ENCODE measurements at regions not wholly inside any gene's neighbourhood (a gene's known extent, or its start where the extent isn't known, plus 50 kb on each side); places are given as distances from the start of the nearest gene placed in this dataset.
A peak's percentile ranks its signal among the peaks of the same experiment; 100 is the strongest.

DNA sequence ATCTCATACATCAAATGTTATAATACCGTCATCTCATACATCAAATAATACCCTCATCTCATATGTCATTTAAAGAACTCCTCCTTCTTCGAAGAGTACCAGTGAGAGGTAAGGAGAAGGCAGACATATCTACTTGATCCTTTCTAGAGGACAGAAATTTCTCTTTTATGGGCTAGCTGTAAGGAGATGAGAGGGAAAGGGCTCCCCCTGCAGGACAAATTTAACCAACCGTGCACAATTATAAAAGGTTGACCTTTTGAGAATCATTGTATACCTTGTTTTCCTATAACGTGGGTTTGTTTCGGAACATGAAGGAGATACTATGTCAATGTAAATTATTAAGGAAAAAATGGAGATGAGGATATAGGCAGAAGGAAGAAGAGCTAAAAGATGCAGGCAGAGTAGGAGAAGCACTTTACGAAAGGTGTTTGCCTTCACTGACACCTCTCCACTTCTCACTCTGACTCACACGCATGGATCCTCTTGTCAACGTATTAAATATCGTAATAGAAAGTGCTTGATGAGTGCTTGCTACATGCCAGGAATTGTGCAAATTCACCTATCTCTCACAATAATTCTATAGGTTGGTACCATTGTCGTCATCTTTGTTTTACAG, 465.9 kb upstream of the ERCC4 start:
- TF ChIP-seq, protein P1, sequence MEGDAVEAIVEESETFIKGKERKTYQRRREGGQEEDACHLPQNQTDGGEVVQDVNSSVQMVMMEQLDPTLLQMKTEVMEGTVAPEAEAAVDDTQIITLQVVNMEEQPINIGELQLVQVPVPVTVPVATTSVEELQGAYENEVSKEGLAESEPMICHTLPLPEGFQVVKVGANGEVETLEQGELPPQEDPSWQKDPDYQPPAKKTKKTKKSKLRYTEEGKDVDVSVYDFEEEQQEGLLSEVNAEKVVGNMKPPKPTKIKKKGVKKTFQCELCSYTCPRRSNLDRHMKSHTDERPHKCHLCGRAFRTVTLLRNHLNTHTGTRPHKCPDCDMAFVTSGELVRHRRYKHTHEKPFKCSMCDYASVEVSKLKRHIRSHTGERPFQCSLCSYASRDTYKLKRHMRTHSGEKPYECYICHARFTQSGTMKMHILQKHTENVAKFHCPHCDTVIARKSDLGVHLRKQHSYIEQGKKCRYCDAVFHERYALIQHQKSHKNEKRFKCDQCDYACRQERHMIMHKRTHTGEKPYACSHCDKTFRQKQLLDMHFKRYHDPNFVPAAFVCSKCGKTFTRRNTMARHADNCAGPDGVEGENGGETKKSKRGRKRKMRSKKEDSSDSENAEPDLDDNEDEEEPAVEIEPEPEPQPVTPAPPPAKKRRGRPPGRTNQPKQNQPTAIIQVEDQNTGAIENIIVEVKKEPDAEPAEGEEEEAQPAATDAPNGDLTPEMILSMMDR (IDR thresholded peaks at IDR 0.05; ENCODE audit: low read length), result peak; percentile 90
- TF ChIP-seq EZH2 (IDR thresholded peaks at IDR 0.05; ENCODE audit: borderline replicate concordance, low read length), result no peak
